ENCODE measurements at regions not wholly inside any gene's neighbourhood (a gene's known extent, or its start where the extent isn't known, plus 50 kb on each side); places are given as distances from the start of the nearest gene placed in this dataset.

GRCh38 chr4:11966782-11967181 lies 538.1 kb upstream of the HS3ST1 start:
- Histone ChIP-seq H3K36me3 (ENCODE audit: control insufficient read depth in 2 of 4, insufficient read depth in 4 of 4, low read length in 3 of 4) (no peaks in the 10 kb centered on the region), H4K91ac (replicated peaks; ENCODE audit: insufficient read length, low read length) (no peak overlapping the region), H2AFZ (ENCODE audit: low read length) (peak overlapping the region; percentile 69; the same call in 1 of the 2 replicates), H2BK120ac (replicated peaks; ENCODE audit: low read depth, low read length) (no peak overlapping the region), H2BK20ac (ENCODE audit: low read length) (no peak overlapping the region), H3K9me3 (ENCODE audit: insufficient read depth in 2 of 2, low read depth in 1 of 2, low read length in 1 of 2) (no peaks in the 10 kb centered on the region), H2BK15ac (ENCODE audit: low read length) (no peak overlapping the region), H4K5ac (ENCODE audit: insufficient read length, low read depth, low read length) (no peak overlapping the region), H2BK12ac (ENCODE audit: low read depth, low read length) (no peak overlapping the region), H3K9ac (replicated peaks in 1 of 4; ENCODE audit: extremely low read depth in 1 of 4, low read depth in 3 of 4, low read length in 3 of 4) (no peak overlapping the region), H3K14ac (ENCODE audit: insufficient read length) (no peak overlapping the region), H3K4me3 (ENCODE audit: extremely low read depth in 1 of 4, insufficient read depth in 2 of 4, low read depth in 3 of 4, low read length in 4 of 4) (no peak overlapping the region), H3K23ac (ENCODE audit: insufficient read length) (no peak overlapping the region), H4K8ac (ENCODE audit: extremely low read depth, insufficient read depth, low read length) (no peak overlapping the region), H3K79me2 (ENCODE audit: control insufficient read depth in 1 of 2, insufficient read depth in 2 of 2, low read length in 2 of 2) (no peaks in the 10 kb centered on the region), H2BK5ac (ENCODE audit: low read depth, low read length) (no peak overlapping the region), H2AK5ac (ENCODE audit: low read depth, low read length) (no peak overlapping the region), H3K4ac (replicated peaks; ENCODE audit: insufficient read length, low read depth, low read length) (no peak overlapping the region), H3K4me2 (ENCODE audit: insufficient read depth in 1 of 2, low read depth in 2 of 2, low read length in 2 of 2) (no peak overlapping the region), H3K27me3 (replicated peaks in 1 of 4; ENCODE audit: control insufficient read depth in 3 of 4, extremely low read depth in 1 of 4, insufficient read depth in 3 of 4, low read length in 3 of 4) (no peaks in the 10 kb centered on the region), H3K56ac (replicated peaks; ENCODE audit: insufficient read length, low read depth, low read length) (no peak overlapping the region), H3K79me1 (ENCODE audit: low read depth, low read length) (no peaks in the 10 kb centered on the region), H3K4me1 (replicated peaks in 1 of 4; ENCODE audit: control insufficient read depth in 3 of 4, insufficient read depth in 4 of 4, low read length in 3 of 4) (no peaks in the 10 kb centered on the region), H4K20me1 (replicated peaks in 1 of 2; ENCODE audit: control insufficient read depth in 1 of 2, insufficient read depth in 2 of 2, low read length in 2 of 2) (no peaks in the 10 kb centered on the region), H3K18ac (ENCODE audit: extremely low read depth, low read length) (no peak overlapping the region), H3K27ac (ENCODE audit: low read depth, low read length) (no peak overlapping the region), H3K23me2 (ENCODE audit: low read depth, low read length) (no peaks in the 10 kb centered on the region)
- POLR2A ChIA-PET (ENCODE audit: partially characterized antibody): no interaction called here
- no peak for TF ChIP-seq YY1 (IDR thresholded peaks at IDR 0.05; ENCODE audit: low read depth, low read length)
- TF ChIP-seq CREB1 (IDR thresholded peaks at IDR 0.05): no peak
- TF ChIP-seq MAFK (IDR thresholded peaks at IDR 0.05; ENCODE audit: low read depth, low read length): no peak
- TF ChIP-seq KDM4A (IDR thresholded peaks at IDR 0.05; ENCODE audit: low read depth, low read length, severe bottlenecking): no peak
- TF ChIP-seq RXRA (IDR thresholded peaks at IDR 0.05; ENCODE audit: insufficient read depth, low read depth, low read length): no peak
- WGBS, 2 experiments (ENCODE audit: extremely low coverage in 1 of 2, insufficient coverage in 1 of 2, insufficient read length in 1 of 2, insufficient replicate concordance in 2 of 2, low coverage in 1 of 2, low lambda C conversion rate in 2 of 2, missing lambda C conversion rate in 1 of 2): 93% methylated on average over 4 of the region's 4 CpGs; no CpG with 5 or more reads in 1 of the 2 experiments
- DNase-seq (ENCODE audit: low read depth in 1 of 2, low spot score in 2 of 2) (no peak), FAIRE-seq (no peak)
- CTCF ChIA-PET (ENCODE audit: partially characterized antibody): interaction anchor here (1.7 kb wide), 1 partner anchor 666 kb away, joined by 3 read pairs; no protein-coding TSS in a partner anchor
